ENCODE measurements at regions not wholly inside any gene's neighbourhood (a gene's known extent, or its start where the extent isn't known, plus 50 kb on each side); places are given as distances from the start of the nearest gene placed in this dataset.

GRCh38 chr12:83477696-83478095, 791.0 kb downstream of the TMTC2 start:
- no peak for TF ChIP-seq POLR2A (IDR thresholded peaks at IDR 0.05)
- TF ChIP-seq, protein P1, sequence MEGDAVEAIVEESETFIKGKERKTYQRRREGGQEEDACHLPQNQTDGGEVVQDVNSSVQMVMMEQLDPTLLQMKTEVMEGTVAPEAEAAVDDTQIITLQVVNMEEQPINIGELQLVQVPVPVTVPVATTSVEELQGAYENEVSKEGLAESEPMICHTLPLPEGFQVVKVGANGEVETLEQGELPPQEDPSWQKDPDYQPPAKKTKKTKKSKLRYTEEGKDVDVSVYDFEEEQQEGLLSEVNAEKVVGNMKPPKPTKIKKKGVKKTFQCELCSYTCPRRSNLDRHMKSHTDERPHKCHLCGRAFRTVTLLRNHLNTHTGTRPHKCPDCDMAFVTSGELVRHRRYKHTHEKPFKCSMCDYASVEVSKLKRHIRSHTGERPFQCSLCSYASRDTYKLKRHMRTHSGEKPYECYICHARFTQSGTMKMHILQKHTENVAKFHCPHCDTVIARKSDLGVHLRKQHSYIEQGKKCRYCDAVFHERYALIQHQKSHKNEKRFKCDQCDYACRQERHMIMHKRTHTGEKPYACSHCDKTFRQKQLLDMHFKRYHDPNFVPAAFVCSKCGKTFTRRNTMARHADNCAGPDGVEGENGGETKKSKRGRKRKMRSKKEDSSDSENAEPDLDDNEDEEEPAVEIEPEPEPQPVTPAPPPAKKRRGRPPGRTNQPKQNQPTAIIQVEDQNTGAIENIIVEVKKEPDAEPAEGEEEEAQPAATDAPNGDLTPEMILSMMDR (IDR thresholded peaks at IDR 0.05), result no peak

Measured in adrenal gland (tissue), 5 donors.